ENCODE measurements at regions not wholly inside any gene's neighbourhood (a gene's known extent, or its start where the extent isn't known, plus 50 kb on each side); places are given as distances from the start of the nearest gene placed in this dataset.

DNA sequence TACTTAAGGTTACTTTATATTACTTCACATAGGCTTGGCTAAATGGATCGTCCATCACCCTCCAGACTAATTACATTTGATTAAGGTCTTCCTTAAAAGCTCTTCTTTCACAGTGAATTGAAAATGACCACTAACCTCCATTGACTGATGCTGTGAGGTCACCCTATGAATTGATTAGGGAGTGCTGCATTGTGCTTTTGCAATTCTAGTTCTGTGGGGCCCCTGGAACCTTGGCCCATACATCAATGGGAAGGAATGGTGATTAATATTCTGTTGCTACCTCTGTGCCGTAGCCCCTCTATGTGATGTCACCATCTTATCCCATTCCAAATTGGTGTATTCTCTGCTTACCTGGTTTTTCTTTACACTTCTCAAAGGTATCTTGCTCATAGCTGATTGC, 682.2 kb downstream of the SQOR start:
- no peak for DNase-seq
- ATAC-seq (replicated peaks), result no peak
- H3K9me3 Mint-ChIP-seq, result peaks cover 3 to 5% of the 10 kb centered on the region in 2 donors
- no peak overlapping the region for H3K27ac Mint-ChIP-seq
- no peaks in the 10 kb centered on the region for H3K36me3 Mint-ChIP-seq (ENCODE audit: insufficient read depth)
- no peak overlapping the region for H3K4me3 Mint-ChIP-seq
- no peaks in the 10 kb centered on the region for H3K27me3 Mint-ChIP-seq
- no peaks in the 10 kb centered on the region for H3K4me1 Mint-ChIP-seq (ENCODE audit: low read depth in 2 of 2)

DNA sequence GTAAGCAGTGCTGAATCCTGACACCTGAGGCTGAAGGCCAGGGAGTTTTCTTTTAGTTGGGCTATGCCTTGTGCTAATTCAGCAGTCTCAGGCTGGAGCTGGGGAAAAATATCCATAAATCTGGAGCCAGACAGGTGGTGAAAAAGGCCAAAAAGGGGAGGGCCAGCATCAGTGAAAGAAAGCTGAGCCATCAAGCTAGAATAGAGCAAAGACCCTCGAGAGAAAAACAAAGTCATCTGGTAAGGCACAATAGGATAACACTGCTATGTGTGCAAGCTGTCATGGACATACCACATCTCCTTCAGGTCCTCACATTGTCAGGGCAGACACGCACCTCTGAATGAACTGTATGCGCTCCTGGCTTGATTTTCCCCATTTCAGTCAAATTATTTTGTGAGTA, 687.9 kb downstream of the SQOR start:
- H3K36me3 Mint-ChIP-seq (ENCODE audit: insufficient read depth), result peaks cover 4% of the 10 kb centered on the region
- no peak for DNase-seq
- no peaks in the 10 kb centered on the region for H3K4me1 Mint-ChIP-seq (ENCODE audit: low read depth in 2 of 2)
- no peak overlapping the region for H3K4me3 Mint-ChIP-seq
- peaks cover 3 to 5% of the 10 kb centered on the region in 2 donors for H3K9me3 Mint-ChIP-seq
- H3K27me3 Mint-ChIP-seq, result no peaks in the 10 kb centered on the region
- no peak overlapping the region for H3K27ac Mint-ChIP-seq
- no peak for ATAC-seq (replicated peaks)

DNA sequence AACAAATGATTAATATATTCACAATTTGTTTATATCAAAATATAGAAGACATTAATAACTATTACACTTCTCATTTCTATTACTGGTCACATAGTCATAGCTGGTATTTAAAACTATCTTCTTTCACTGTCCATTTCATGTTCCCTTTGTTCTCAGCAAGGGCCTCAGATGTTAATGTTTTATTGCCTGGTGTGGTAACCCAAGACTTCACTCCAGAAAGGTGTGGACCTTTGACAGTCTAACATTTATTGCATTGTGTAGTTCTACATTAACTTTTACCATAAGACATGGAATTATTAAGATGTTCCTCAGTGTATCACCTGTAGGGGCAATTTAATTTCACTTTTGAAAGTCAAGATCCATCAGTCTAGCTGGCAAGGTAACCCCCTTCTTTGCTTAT, 691.3 kb downstream of the SQOR start:
- no peaks in the 10 kb centered on the region for H3K27me3 Mint-ChIP-seq
- peaks cover 4% of the 10 kb centered on the region for H3K36me3 Mint-ChIP-seq (ENCODE audit: insufficient read depth)
- no peaks in the 10 kb centered on the region for H3K4me1 Mint-ChIP-seq (ENCODE audit: low read depth in 2 of 2)
- ATAC-seq (replicated peaks), result no peak
- no peak overlapping the region for H3K27ac Mint-ChIP-seq
- H3K9me3 Mint-ChIP-seq, result peaks cover 3% of the 10 kb centered on the region in 2 donors
- DNase-seq, result no peak
- no peak overlapping the region for H3K4me3 Mint-ChIP-seq

DNA sequence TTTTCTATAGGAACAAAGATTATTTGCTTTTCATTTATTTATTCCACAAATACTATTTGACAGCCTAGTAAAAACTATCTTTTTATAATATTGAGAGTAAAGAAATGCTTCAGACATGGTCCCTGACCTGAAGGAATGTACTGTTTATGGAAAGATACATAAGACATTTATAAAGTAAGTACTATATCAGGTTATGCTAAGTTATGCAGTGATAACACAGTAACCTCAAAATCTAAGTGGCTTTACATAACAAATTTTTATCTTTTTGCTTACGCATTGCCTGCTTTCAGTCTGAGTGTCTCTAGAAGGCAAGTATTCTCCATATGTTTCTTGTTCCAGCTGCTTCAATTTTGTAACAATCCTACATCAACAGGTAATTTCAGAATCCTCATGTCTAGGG, 694.0 kb downstream of the SQOR start:
- H3K27me3 Mint-ChIP-seq, result no peaks in the 10 kb centered on the region

DNA sequence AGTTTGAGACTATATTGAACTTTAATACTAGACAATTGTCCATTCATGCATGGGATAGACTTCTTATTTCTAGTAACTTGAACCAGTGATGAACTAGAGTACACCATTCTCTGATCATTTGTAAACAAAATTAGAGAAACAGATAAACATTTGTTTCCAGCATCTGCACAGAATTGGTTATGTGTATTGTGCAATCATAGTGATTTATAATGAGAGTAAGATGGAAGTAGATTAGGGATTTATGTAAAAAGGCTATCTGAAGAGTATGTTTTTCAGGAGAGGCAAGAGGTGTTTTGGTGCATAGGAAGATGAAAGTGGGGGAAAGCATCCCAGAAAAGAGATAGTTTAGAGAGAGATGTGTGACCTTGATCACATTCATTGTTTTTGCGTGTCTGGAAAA, 695.0 kb downstream of the SQOR start:
- peaks cover 4% of the 10 kb centered on the region for H3K36me3 Mint-ChIP-seq (ENCODE audit: insufficient read depth)
- DNase-seq, result no peak
- H3K9me3 Mint-ChIP-seq, result peaks cover 3 to 9% of the 10 kb centered on the region in 2 donors
- H3K4me1 Mint-ChIP-seq (ENCODE audit: low read depth in 2 of 2), result no peaks in the 10 kb centered on the region
- no peak overlapping the region for H3K4me3 Mint-ChIP-seq
- H3K27ac Mint-ChIP-seq, result no peak overlapping the region
- ATAC-seq (replicated peaks), result no peak
- no peaks in the 10 kb centered on the region for H3K27me3 Mint-ChIP-seq

More for the DNA sequence above, 694.0 kb downstream of the SQOR start:
- H3K36me3 Mint-ChIP-seq (ENCODE audit: insufficient read depth), result peaks cover 4% of the 10 kb centered on the region
- H3K4me1 Mint-ChIP-seq (ENCODE audit: low read depth in 2 of 2), result no peaks in the 10 kb centered on the region
- ATAC-seq (replicated peaks) (no peak), DNase-seq (no peak)
- peaks cover 3 to 9% of the 10 kb centered on the region in 2 donors for H3K9me3 Mint-ChIP-seq
- H3K4me3 Mint-ChIP-seq, result no peak overlapping the region
- no peak overlapping the region for H3K27ac Mint-ChIP-seq

DNA sequence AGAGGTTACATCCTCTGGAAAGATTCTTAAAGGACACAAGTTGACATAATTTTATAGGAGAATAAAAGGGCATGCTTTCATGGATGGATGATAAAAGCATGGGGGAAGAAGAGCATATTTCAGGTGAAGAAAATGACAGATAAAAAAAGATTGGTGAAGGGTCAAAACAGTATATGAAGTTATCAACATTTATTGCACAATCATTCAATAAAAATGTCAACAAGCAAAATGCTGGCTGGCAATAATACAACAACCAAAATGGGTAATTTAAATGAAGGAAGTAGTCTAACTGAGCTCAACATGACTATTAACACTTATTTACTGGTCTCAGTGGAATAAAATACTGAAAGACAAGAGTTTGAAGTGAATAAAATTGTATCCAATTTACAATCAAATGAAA, 696.7 kb downstream of the SQOR start:
- Mint-ChIP-seq H3K27me3 (no peaks in the 10 kb centered on the region), H3K4me3 (no peak overlapping the region), H3K36me3 (ENCODE audit: insufficient read depth) (peaks cover 4% of the 10 kb centered on the region), H3K27ac (no peak overlapping the region), H3K4me1 (ENCODE audit: low read depth in 2 of 2) (no peaks in the 10 kb centered on the region), H3K9me3 (peaks cover 3 to 10% of the 10 kb centered on the region in 2 donors)
- DNase-seq (no peak), ATAC-seq (replicated peaks) (no peak)

DNA sequence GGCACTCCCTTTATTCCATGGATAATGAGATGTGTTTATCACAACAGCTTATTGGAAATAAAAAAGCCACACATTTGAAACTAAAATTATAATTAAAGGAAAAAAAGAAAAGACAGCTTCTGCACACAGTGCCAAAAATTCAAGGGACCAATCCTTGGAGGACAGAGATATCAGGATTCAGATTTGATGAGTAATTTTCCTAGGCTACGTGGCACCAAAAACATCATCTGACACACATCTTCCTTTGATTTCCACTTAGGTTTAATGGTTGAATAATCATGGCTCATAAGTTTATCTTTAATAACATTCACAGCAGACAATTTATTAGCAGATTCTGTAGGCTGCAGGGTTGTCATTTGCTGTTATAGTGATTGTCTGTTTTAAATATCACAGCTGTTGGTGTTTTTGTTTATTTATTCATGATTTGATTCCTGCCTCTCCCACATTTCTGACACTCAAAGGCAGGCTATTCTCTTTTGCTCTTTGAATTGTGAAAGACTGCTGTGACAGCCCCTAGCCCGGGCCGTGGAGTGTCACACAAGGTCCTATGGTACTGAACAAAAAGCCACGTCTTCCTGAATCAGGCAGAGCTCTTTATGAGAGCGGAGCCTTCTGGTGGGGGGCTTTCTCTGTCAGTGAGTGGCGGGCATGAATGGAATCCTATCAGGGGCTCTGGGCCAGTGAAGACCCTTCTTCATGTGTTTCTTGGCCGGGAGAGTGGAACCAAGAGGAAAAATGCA, 708.5 kb downstream of the SQOR start:
- Mint-ChIP-seq H3K4me3 (no peak overlapping the region), H3K4me1 (ENCODE audit: low read depth in 2 of 2) (no peaks in the 10 kb centered on the region), H3K27ac (no peak overlapping the region), H3K36me3 (ENCODE audit: insufficient read depth) (peaks cover 2% of the 10 kb centered on the region), H3K9me3 (peaks cover 8 to 9% of the 10 kb centered on the region in 2 donors), H3K27me3 (no peaks in the 10 kb centered on the region)
- DNase-seq, result no peak
- no peak for ATAC-seq (replicated peaks)

DNA sequence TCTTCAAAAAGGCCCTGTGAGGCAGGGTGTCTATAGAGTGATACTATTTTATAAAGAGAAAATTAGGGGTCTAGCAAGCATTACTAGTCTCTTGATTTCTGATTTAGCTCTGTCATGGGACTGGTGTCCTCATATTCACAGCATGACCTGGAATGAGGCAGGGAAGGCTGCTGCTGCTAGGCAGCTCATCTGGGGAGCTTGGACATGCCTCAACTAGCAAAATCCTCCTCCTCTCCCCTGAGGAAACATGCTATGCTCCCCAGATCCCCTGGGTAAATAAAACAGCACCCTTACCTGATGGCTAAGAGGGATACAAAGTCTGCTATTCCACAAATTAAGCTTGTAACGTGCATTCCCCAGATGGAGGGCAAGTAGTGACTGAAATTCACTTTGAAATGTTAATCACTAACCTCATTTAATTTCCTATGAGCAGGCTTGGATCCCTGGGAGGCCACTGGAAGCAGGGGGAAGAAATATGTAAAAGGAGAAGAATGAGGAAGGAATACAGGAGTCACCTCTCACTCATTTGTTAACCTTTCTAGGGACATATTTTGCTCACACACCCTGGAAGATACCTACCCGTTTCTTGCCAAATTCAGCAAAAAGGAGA, 709.4 kb downstream of the SQOR start:
- no peaks in the 10 kb centered on the region for H3K4me1 Mint-ChIP-seq (ENCODE audit: low read depth in 2 of 2)
- H3K36me3 Mint-ChIP-seq (ENCODE audit: insufficient read depth), result peaks cover 2% of the 10 kb centered on the region
- H3K27me3 Mint-ChIP-seq, result no peaks in the 10 kb centered on the region
- H3K9me3 Mint-ChIP-seq, result peaks cover 8 to 9% of the 10 kb centered on the region in 2 donors
- no peak overlapping the region for H3K27ac Mint-ChIP-seq
- no peak for ATAC-seq (replicated peaks)
- no peak for DNase-seq
- no peak overlapping the region for H3K4me3 Mint-ChIP-seq

DNA sequence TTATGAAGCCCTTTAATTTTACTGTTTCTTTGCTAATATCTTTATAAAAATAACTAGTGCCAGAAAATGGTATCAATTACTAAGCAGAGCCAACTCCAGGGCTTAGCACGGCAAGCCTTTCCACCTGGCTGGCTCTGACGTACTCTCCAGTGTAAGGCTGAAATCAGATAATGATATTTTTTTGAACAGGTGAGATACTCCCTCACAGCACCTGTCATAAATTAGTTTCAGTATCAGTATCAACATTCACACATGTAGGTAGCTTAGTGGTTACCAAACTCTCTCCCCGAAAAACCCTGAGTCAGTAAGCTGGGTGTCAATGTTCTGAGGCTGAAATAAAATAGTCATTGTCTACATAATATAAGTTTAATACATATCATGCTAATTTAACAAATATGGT, 710.1 kb downstream of the SQOR start:
- Mint-ChIP-seq H3K27me3 (no peaks in the 10 kb centered on the region), H3K27ac (no peak overlapping the region)

DNA sequence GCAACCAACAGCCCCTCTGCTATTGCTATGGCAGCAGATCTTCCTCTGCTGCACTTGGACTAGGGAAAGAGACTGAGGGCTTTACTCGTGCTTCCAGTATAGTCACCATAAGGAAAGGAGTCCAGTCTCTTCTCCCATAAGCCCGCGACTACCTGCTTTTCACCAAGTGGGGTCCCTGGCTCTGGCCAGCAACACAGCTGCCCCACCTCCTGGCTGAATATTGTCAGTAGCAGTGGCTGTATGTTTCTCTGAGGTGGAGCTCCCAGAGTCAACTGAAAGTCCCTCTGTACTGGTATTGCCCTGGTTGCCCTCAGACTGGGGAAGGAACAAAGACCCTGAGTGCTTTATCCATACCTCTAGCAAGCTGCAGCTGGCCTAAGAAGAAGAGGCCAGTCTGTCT, 719.6 kb downstream of the SQOR start:
- DNase-seq, result no peak
- ATAC-seq (replicated peaks), result no peak
- H3K36me3 Mint-ChIP-seq (ENCODE audit: insufficient read depth), result no peaks in the 10 kb centered on the region
- H3K4me3 Mint-ChIP-seq, result no peak overlapping the region
- no peak overlapping the region for H3K27ac Mint-ChIP-seq
- peaks cover 7 to 15% of the 10 kb centered on the region in 2 donors for H3K9me3 Mint-ChIP-seq
- no peaks in the 10 kb centered on the region for H3K4me1 Mint-ChIP-seq (ENCODE audit: low read depth in 2 of 2)
- H3K27me3 Mint-ChIP-seq, result no peaks in the 10 kb centered on the region

More for the DNA sequence above, 710.1 kb downstream of the SQOR start:
- ATAC-seq (replicated peaks) (no peak), DNase-seq (no peak)
- Mint-ChIP-seq H3K4me3 (no peak overlapping the region), H3K9me3 (peaks cover 8 to 9% of the 10 kb centered on the region in 2 donors), H3K4me1 (ENCODE audit: low read depth in 2 of 2) (no peaks in the 10 kb centered on the region), H3K36me3 (ENCODE audit: insufficient read depth) (no peaks in the 10 kb centered on the region)

DNA sequence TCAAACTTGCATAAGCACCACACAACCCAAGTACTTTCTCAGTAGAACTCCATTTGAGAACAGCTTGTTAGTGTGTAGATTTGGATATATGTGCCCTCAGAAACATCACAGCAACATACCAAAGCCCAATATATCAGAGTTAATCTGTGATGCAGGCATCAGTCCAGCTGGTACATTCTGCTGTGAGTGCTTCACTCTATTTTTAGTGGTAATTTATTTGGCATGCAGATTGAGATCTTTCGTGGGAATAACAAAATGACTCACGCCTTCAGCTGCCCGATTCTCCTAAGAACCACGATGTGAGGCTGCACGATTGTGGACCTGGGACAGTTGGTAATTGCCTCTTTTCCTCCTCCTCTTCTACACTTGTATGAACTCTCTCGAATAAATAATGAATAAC, 730.7 kb downstream of the SQOR start:
- H3K27me3 Mint-ChIP-seq, result no peaks in the 10 kb centered on the region
- no peak overlapping the region for H3K4me3 Mint-ChIP-seq
- H3K4me1 Mint-ChIP-seq (ENCODE audit: low read depth in 2 of 2), result no peaks in the 10 kb centered on the region
- no peaks in the 10 kb centered on the region for H3K36me3 Mint-ChIP-seq (ENCODE audit: insufficient read depth)
- DNase-seq (no peak), ATAC-seq (replicated peaks) (no peak)
- peaks cover 5 to 20% of the 10 kb centered on the region in 2 donors for H3K9me3 Mint-ChIP-seq
- no peak overlapping the region for H3K27ac Mint-ChIP-seq

DNA sequence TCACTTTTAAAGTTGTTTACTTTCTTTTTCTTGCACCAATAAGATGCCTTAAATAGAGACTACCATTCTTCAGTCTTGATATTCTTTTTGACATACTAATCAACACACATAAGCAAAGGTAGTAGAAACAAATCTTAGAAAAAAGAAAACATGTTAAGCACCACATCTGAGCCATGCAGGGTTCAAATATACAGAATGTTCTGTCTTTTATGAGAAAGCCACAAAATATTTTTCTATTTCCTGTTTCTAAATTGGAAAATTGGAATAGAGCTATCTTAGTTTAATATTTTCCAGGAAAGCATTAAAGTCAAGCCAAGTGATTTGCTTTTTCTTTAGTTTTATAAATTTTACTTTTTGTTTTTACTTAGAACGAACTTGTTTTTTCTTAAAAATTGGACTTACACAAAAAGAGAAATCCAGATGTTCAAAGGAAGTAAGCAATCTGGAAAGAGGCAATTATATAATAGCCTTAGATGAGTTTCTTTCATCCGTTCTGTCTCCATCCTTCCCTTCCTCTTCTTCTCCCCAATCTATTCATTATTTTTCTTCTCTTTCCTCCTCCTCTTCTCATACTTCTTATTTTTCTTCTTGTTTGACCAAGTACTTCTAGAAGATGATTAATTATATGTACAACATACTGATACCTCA, 731.7 kb downstream of the SQOR start:
- no peak overlapping the region for H3K27ac Mint-ChIP-seq
- no peaks in the 10 kb centered on the region for H3K36me3 Mint-ChIP-seq (ENCODE audit: insufficient read depth)
- DNase-seq (no peak), ATAC-seq (replicated peaks) (no peak)
- no peaks in the 10 kb centered on the region for H3K4me1 Mint-ChIP-seq (ENCODE audit: low read depth in 2 of 2)
- no peaks in the 10 kb centered on the region for H3K27me3 Mint-ChIP-seq
- peaks cover 7 to 26% of the 10 kb centered on the region in 2 donors for H3K9me3 Mint-ChIP-seq
- H3K4me3 Mint-ChIP-seq, result no peak overlapping the region

DNA sequence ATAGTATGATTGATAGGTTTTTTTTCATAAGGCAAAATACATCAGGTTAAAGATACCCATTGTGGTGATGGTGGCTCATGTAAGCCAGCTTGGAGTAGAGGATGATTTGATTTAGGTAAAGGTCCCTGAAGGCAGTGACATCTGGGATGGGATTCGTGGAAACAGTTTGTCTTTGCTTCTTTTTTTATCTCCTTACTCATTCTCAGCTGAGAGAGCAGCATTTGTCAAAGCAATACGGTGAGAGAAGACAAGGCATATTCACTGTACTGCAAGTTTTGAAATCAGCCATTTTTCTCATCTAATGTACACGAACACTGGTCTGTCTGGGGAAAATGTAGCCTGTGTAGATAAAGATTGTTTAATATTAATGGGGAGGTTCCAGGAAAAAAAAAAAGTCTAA, 749.1 kb downstream of the SQOR start:
- Mint-ChIP-seq H3K36me3 (ENCODE audit: insufficient read depth) (no peaks in the 10 kb centered on the region), H3K4me1 (ENCODE audit: low read depth in 2 of 2) (no peaks in the 10 kb centered on the region), H3K27me3 (no peaks in the 10 kb centered on the region), H3K9me3 (peaks cover 2 to 8% of the 10 kb centered on the region in 2 donors), H3K27ac (no peak overlapping the region), H3K4me3 (no peak overlapping the region)
- ATAC-seq (replicated peaks) (no peak), DNase-seq (no peak)

DNA sequence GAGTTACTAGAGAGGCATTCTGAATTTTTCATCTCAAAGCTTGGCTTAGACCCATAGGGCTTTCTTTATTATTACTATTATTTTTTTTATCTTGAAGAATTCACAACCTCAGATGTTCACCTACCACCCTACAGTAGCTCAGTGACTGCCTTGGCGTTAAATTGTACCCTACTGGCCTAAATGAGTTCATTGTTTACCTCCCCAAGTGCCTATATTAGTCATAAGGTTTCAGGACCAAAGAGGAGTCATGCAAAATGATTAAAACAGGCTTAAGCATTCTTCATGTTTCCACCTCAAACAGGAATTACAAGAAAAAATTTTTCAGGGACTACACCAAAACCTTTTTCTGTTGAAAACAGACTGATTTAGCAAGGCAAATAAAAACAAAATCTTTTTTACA, 751.5 kb downstream of the SQOR start:
- H3K27me3 Mint-ChIP-seq, result no peaks in the 10 kb centered on the region
- H3K27ac Mint-ChIP-seq, result no peak overlapping the region
- ATAC-seq (replicated peaks) (no peak), DNase-seq (no peak)
- H3K4me1 Mint-ChIP-seq (ENCODE audit: low read depth in 2 of 2), result no peaks in the 10 kb centered on the region
- H3K9me3 Mint-ChIP-seq, result peaks cover 10 to 30% of the 10 kb centered on the region in 2 donors
- H3K4me3 Mint-ChIP-seq, result no peak overlapping the region
- H3K36me3 Mint-ChIP-seq (ENCODE audit: insufficient read depth), result no peaks in the 10 kb centered on the region
